IMR-90 (cell line): ENCODE measurements at regions not wholly inside any gene's neighbourhood (a gene's known extent, or its start where the extent isn't known, plus 50 kb on each side); places are given as distances from the start of the nearest gene placed in this dataset.

Experiments
- ATAC-seq: fragments of 200-7000 bp; cut with Tn5 transposase; 2 replicates; pipeline ENCODE4 v1.9.1; 2020; ENCODE audit warnings: low read depth, mild to moderate bottlenecking, moderate library complexity
- BruUV-seq: library from RNA; stranded (reverse); fragments of 400-500 nt; replicated peaks from 2 replicates; lab custom pipeline; 2021; lab: Mats Ljungman, UMichigan
- CTCF ChIA-PET: fragments of 300-600 bp; formaldehyde crosslinking; extraction: SDS; loops from one replicate; lab custom pipeline; 2021; ENCODE audit warnings: antibody characterized with exemption; lab: Yijun Ruan, JAX
- POLR2A ChIA-PET: fragments of 300-600 bp; sonication (Branson Sonifier 250); formaldehyde crosslinking; loops from one replicate; lab custom pipeline; 2022; ENCODE audit warnings: antibody characterized with exemption; ENCODE audit not compliant: unreplicated experiment; lab: Charles Lee
- DNase-seq: peaks from one replicate; pipeline ENCODE4 v3.0.0; 2013
- H2AFZ ChIP-seq: replicated peaks from 2 replicates; pipeline ENCODE3; 2013; ENCODE audit warnings: low read length, mild to moderate bottlenecking; ENCODE audit not compliant: poor library complexity
- H2AK5ac ChIP-seq: 2 replicates; pipeline ENCODE4 v1.6.1; 2013; ENCODE audit warnings: low read depth, low read length, inconsistent platforms
- H2AK9ac ChIP-seq: replicated peaks from 2 replicates; pipeline ENCODE3; 2013; ENCODE audit warnings: mild to moderate bottlenecking, low read depth, low read length, moderate library complexity; ENCODE audit not compliant: poor library complexity
- H2BK120ac ChIP-seq: 2 replicates; pipeline ENCODE4 v1.6.1; 2013; ENCODE audit warnings: low read depth, low read length, inconsistent platforms
- H2BK15ac ChIP-seq: 3 replicates; pipeline ENCODE4 v1.6.1; 2013; ENCODE audit warnings: low read depth, low read length, inconsistent platforms
- H2BK20ac ChIP-seq: 2 replicates; pipeline ENCODE4 v1.6.1; 2013; ENCODE audit warnings: low read depth, mild to moderate bottlenecking, inconsistent platforms, low read length, moderate library complexity
- H2BK5ac ChIP-seq: 2 replicates; pipeline ENCODE4 v1.6.1; 2013; ENCODE audit warnings: mild to moderate bottlenecking, low read depth, low read length, inconsistent platforms; ENCODE audit not compliant: poor library complexity, severe bottlenecking
- H3K14ac ChIP-seq: replicated peaks from 2 replicates; pipeline ENCODE4 v1.6.1; 2013; ENCODE audit warnings: low read depth, low read length, inconsistent platforms
- H3K18ac ChIP-seq: 2 replicates; pipeline ENCODE4 v1.6.1; 2013; ENCODE audit warnings: low read depth, low read length, control low read depth
- H3K23ac ChIP-seq: 2 replicates; pipeline ENCODE4 v1.6.1; 2013; ENCODE audit warnings: low read depth, low read length, inconsistent platforms
- H3K27ac ChIP-seq: 2 replicates; pipeline ENCODE4 v1.5.1; 2013; ENCODE audit warnings: mild to moderate bottlenecking, control low read depth, low read length; ENCODE audit not compliant: insufficient read depth
- H3K27me3 ChIP-seq: 2 replicates; pipeline ENCODE4 v1.6.1; 2013; ENCODE audit warnings: low read length; ENCODE audit not compliant: control insufficient read depth, insufficient read depth
- H3K36me3 ChIP-seq: 2 replicates; pipeline ENCODE4 v1.6.1; 2013; ENCODE audit warnings: low read length, mixed read lengths; ENCODE audit not compliant: control insufficient read depth, insufficient read depth
- H3K4ac ChIP-seq: 2 replicates; pipeline ENCODE4 v1.6.1; 2013; ENCODE audit warnings: low read depth, low read length, inconsistent platforms
- H3K4me1 ChIP-seq: 2 replicates; pipeline ENCODE4 v1.6.1; 2013; ENCODE audit warnings: low read length, mixed read lengths; ENCODE audit not compliant: control insufficient read depth, insufficient read depth
- H3K4me2 ChIP-seq: 2 replicates; pipeline ENCODE4 v1.6.1; 2013; ENCODE audit warnings: low read depth, mild to moderate bottlenecking, control low read depth, low read length, moderate library complexity
- H3K4me3 ChIP-seq: 2 replicates; pipeline ENCODE4 v1.5.1; 2013; ENCODE audit warnings: low read depth, mild to moderate bottlenecking, control low read depth, low read length, moderate library complexity; ENCODE audit not compliant: insufficient read depth
- H3K56ac ChIP-seq: 2 replicates; pipeline ENCODE4 v1.6.1; 2013; ENCODE audit warnings: low read length, inconsistent platforms; ENCODE audit not compliant: insufficient read depth; ENCODE audit errors: extremely low read depth
- H3K79me1 ChIP-seq, 2 experiments: 2 replicates each; pipeline ENCODE4 v1.6.1; 2013; ENCODE audit warnings: low read length in 2 of 2, inconsistent platforms in 1 of 2, low read depth in 1 of 2
- H3K9ac ChIP-seq: 2 replicates; pipeline ENCODE4 v1.6.1; 2013; ENCODE audit warnings: low read depth, low read length, control low read depth
- H3K9me1 ChIP-seq: 2 replicates; pipeline ENCODE4 v1.6.1; 2013; ENCODE audit warnings: low read length, inconsistent platforms; ENCODE audit not compliant: insufficient read depth
- H3K9me3 ChIP-seq: 2 replicates; pipeline ENCODE4 v1.6.1; 2013; ENCODE audit warnings: low read length; ENCODE audit not compliant: control insufficient read depth, insufficient read depth
- H4K20me1 ChIP-seq: 2 replicates; pipeline ENCODE4 v1.6.1; 2013; ENCODE audit warnings: low read length, inconsistent platforms; ENCODE audit not compliant: insufficient read depth
- H4K5ac ChIP-seq: 2 replicates; pipeline ENCODE4 v1.6.1; 2013; ENCODE audit warnings: mild to moderate bottlenecking, low read depth, low read length, control low read depth
- H4K8ac ChIP-seq, 2 experiments: 2 replicates each; pipeline ENCODE4 v1.6.1; 2013; ENCODE audit warnings: low read depth in 2 of 2, low read length in 2 of 2, control low read depth in 1 of 2, inconsistent platforms in 1 of 2
- H4K91ac ChIP-seq: 2 replicates; pipeline ENCODE4 v1.6.1; 2013; ENCODE audit warnings: low read depth, low read length, inconsistent platforms; ENCODE audit not compliant: insufficient read depth
- BHLHE40 ChIP-seq: fragments of 150-350 bp; IDR thresholded peaks from 2 replicates; pipeline ENCODE4 v1.6.1; 2016; ENCODE audit warnings: mild to moderate bottlenecking, low read depth, low read length
- CEBPB ChIP-seq: IDR thresholded peaks from 2 replicates; pipeline ENCODE4 v1.6.1; 2012; ENCODE audit warnings: low read depth, low read length, improper control_type of control experiment
- CHD1 ChIP-seq: IDR thresholded peaks from 2 replicates; pipeline ENCODE4 v1.6.1; 2012; ENCODE audit warnings: low read depth, low read length, improper control_type of control experiment
- CTCF ChIP-seq: conservative IDR thresholded peaks from 2 replicates; pipeline ENCODE4 v1.5.1; 2012; ENCODE audit warnings: mild to moderate bottlenecking, low read depth, low read length, improper control_type of control experiment
- ELK1 ChIP-seq: fragments of 150-350 bp; IDR thresholded peaks from 2 replicates; pipeline ENCODE4 v1.6.1; 2016; ENCODE audit warnings: low read depth, mild to moderate bottlenecking, low read length, moderate library complexity, borderline replicate concordance
- FOS ChIP-seq: fragments of 150-350 bp; IDR thresholded peaks from 2 replicates; pipeline ENCODE4 v1.6.1; 2016; ENCODE audit warnings: low read depth, low read length
- MAFK ChIP-seq: IDR thresholded peaks from 2 replicates; pipeline ENCODE4 v1.6.1; 2012; ENCODE audit warnings: low read depth, low read length, improper control_type of control experiment
- MAZ ChIP-seq: IDR thresholded peaks from 2 replicates; pipeline ENCODE4 v1.6.1; 2012; ENCODE audit warnings: low read depth, mild to moderate bottlenecking, low read length, improper control_type of control experiment, moderate library complexity, borderline replicate concordance
- MXI1 ChIP-seq: IDR thresholded peaks from 2 replicates; pipeline ENCODE4 v1.6.1; 2012; ENCODE audit warnings: low read depth, mild to moderate bottlenecking, low read length, moderate library complexity, borderline replicate concordance
- NFE2L2 ChIP-seq: fragments of 150-350 bp; IDR thresholded peaks from 2 replicates; pipeline ENCODE4 v1.6.1; 2016; ENCODE audit warnings: low read depth, mild to moderate bottlenecking, low read length
- POLR2A ChIP-seq: IDR thresholded peaks from 2 replicates; pipeline ENCODE4 v1.6.1; 2012; ENCODE audit warnings: mild to moderate bottlenecking, low read depth, low read length
- RAD21 ChIP-seq: IDR thresholded peaks from 2 replicates; pipeline ENCODE4 v1.6.1; 2012; ENCODE audit warnings: low read length, improper control_type of control experiment
- RCOR1 ChIP-seq: IDR thresholded peaks from 2 replicates; pipeline ENCODE4 v1.6.1; 2012; ENCODE audit warnings: mild to moderate bottlenecking, low read length, improper control_type of control experiment; ENCODE audit not compliant: insufficient replicate concordance
- RFX5 ChIP-seq: IDR thresholded peaks from 2 replicates; pipeline ENCODE4 v1.8.0; 2012; ENCODE audit warnings: low read depth, mild to moderate bottlenecking, low read length, moderate library complexity
- SMC3 ChIP-seq: fragments of 150-350 bp; IDR thresholded peaks from 2 replicates; pipeline ENCODE4 v1.6.1; 2016; ENCODE audit warnings: low read depth, mild to moderate bottlenecking, antibody characterized with exemption, low read length, moderate library complexity
- USF2 ChIP-seq: fragments of 150-350 bp; IDR thresholded peaks from 2 replicates; pipeline ENCODE4 v1.6.1; 2017; ENCODE audit warnings: mild to moderate bottlenecking, antibody characterized with exemption, low read length, low read depth
- WGBS, 2 experiments: methylation state at CpG; one replicate each; pipeline versions ENCODE4 v1.1.5 to v1.1.7; 2013; ENCODE audit warnings: missing lambda C conversion rate in 2 of 2; ENCODE audit not compliant: insufficient read length in 1 of 2; ENCODE audit errors: extremely low coverage in 2 of 2; 5-methylcytosine and 5-hydroxymethylcytosine counted together
- dilution Hi-C: fragments of 300-500 bp; cut with HindIII; formaldehyde crosslinking; loops from one replicate; pipeline ENCODE4 v1.14.3; 2018; ENCODE audit warnings: low sequenced_read_pairs; ENCODE audit not compliant: unreplicated experiment
- in situ Hi-C: fragments of 300-500 bp; cut with MboI; formaldehyde crosslinking; loops from 3 replicates; pipeline ENCODE4 v1.14.3; 2019; ENCODE audit warnings: low sequenced_read_pairs, inconsistent platforms, mixed read lengths
- intact Hi-C: fragments of 100-400 bp; cut with micrococcal nuclease; formaldehyde crosslinking; loops from 2 replicates; pipeline ENCODE4 v1.10.0; 2022

GRCh38 chr3:70702132-70702531, 389.7 kb upstream of the MDFIC2 start:
- BruUV-seq: no TSS peak
- Histone ChIP-seq H3K9me1 (no peaks in the 10 kb centered on the region), H3K36me3 (no peaks in the 10 kb centered on the region), H3K14ac (no peak overlapping the region), H2BK20ac (no peak overlapping the region), H4K8ac (no peak overlapping the region), H2BK120ac (no peak overlapping the region), H4K91ac (no peak overlapping the region), H3K4me2 (no peak overlapping the region), H4K20me1 (no peaks in the 10 kb centered on the region), H3K9me3 (no peaks in the 10 kb centered on the region), H3K9ac (no peak overlapping the region), H3K23ac (no peak overlapping the region), H2AFZ (no peak overlapping the region), H2BK5ac (no peak overlapping the region), H3K4me3 (no peak overlapping the region), H3K4ac (no peak overlapping the region), H3K27ac (no peak overlapping the region), H3K4me1 (no peaks in the 10 kb centered on the region), H3K18ac (no peak overlapping the region), H3K79me1 (no peaks in the 10 kb centered on the region), H2AK9ac (no peak overlapping the region), H3K56ac (no peak overlapping the region), H4K5ac (no peak overlapping the region), H2BK15ac (no peak overlapping the region), H2AK5ac (no peak overlapping the region), H3K27me3 (peaks cover 11% of the 10 kb centered on the region)
- ChIA-PET POLR2A (no interaction called here), CTCF (no interaction called here)
- ATAC-seq: no peak
- TF ChIP-seq MAFK (no peak), RCOR1 (no peak), MAZ (no peak), RAD21 (no peak), ELK1 (no peak), FOS (no peak), NFE2L2 (no peak), SMC3 (no peak), POLR2A (no peak), CEBPB (no peak), CTCF (no peak), BHLHE40 (no peak), RFX5 (no peak), USF2 (no peak), CHD1 (no peak), MXI1 (no peak)
- intact Hi-C loops: no loop called here
- dilution Hi-C loops: no loop called here
- DNase-seq: no peak
- in situ Hi-C loops: loop anchor here (25.0 kb wide), 2 partner anchors 610 to 910 kb away; no protein-coding TSS in a partner anchor
- 50% methylated on average over 1 of the region's 2 CpGs; no CpG with 5 or more reads in 1 of the 2 experiments for WGBS, 2 experiments
